T-helper 1 cell (primary cell): ENCODE measurements at regions not wholly inside any gene's neighbourhood (a gene's known extent, or its start where the extent isn't known, plus 50 kb on each side); places are given as distances from the start of the nearest gene placed in this dataset.

Experiments
- DNase-seq, 5 donors: peaks; one replicate each; pipeline ENCODE4 v3.0.0-alpha.2; 2012 to 2020

DNA sequence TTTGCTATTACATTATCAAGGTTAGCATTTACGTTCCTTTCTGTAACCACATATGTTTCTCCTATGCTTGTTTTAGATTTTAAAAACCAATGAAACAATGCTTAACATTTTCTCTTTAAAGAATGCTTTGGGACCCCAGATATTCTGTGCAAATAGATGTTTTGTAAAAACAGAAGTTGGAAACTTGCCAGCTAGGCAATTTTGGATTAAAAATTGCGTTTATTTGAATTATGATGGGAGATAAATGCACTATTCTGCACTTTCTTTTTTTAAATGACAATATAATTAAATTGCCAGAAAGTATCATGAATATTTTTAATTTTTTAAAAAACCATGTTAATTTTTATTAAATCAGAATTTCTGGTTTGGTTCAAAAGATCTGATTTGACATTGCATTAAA lies 81.6 kb downstream of the MACIR start:
- no peak for DNase-seq

- no peak for DNase-seq
Observed at GRCh38 chr5:103336941-103337340, 78.4 kb downstream of the MACIR start.

DNA sequence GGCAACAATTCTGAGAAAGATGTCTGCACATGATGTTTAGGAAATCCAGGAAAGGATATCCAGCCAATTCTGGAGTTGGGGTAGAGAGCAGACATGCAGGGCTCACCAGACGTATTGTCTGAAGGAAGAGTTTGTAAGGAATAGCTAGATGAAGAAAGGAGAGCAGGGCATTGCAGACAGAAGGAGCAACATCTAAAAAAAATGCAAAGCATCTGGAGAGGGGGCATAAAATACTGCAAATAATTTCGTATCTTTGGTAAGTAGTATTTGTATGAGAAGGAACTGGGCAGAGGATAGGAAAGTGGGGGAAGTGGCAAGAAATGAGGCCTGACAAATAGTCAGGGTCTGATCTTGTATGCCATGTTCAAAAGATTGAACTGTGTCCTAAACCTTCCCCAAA lies 74.8 kb downstream of the MACIR start:
- no peak for DNase-seq

DNA sequence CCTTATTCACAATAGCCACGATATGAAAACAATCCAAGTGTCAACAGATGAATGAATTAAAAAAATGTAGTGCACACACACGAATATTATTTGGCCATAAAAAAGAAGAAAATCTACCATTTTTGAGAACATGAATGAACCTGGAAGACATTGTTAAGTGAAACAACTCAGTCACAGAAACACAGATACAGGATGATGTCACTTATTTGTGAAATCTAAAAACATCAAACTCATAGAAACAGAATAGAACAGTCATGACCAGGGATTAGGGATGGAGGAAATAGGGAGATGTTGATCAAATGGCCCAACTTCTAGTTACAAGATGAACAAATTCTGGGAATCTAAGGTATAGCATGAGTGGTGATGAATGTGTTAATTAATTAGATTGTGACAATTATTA lies 72.3 kb downstream of the MACIR start:
- no peak for DNase-seq
